CD4-positive, alpha-beta T cell treated with Interleukin-4 for 4 hours (primary cell): ENCODE measurements at regions not wholly inside any gene's neighbourhood (a gene's known extent, or its start where the extent isn't known, plus 50 kb on each side); places are given as distances from the start of the nearest gene placed in this dataset.
"Not testable (repeated sequence)": the region's sequence is repeated elsewhere in the genome, so short reads cannot be mapped to it uniquely, and the experiment has no call there.

Experiments used
- DNase-seq: peaks from one replicate; pipeline ENCODE4 v3.0.0-alpha.2; 2020

GRCh38 chr2:13986119-13986720, 646.3 kb upstream of the LRATD1 start:
- DNase-seq: no peak

GRCh38 chr2:13996527-13996926, 636.0 kb upstream of the LRATD1 start:
- DNase-seq: no peak

- no peak for DNase-seq
Measured at GRCh38 chr2:14011190-14011589, 621.3 kb upstream of the LRATD1 start.

- DNase-seq: no peak
Measured at GRCh38 chr2:14015113-14015630, 617.3 kb upstream of the LRATD1 start.

GRCh38 chr2:14016289-14016955, 616.1 kb upstream of the LRATD1 start:
- no peak for DNase-seq

- DNase-seq: no peak
Measured at GRCh38 chr2:14018620-14019019, 613.9 kb upstream of the LRATD1 start.

GRCh38 chr2:14023558-14023957, 609.0 kb upstream of the LRATD1 start:
- DNase-seq: no peak

GRCh38 chr2:14039134-14039533, 593.4 kb upstream of the LRATD1 start:
- no peak for DNase-seq

GRCh38 chr2:14047491-14047890, 585.0 kb upstream of the LRATD1 start:
- no peak for DNase-seq

GRCh38 chr2:14051401-14051800, 581.1 kb upstream of the LRATD1 start:
- DNase-seq: no peak

- no peak for DNase-seq
Measured at GRCh38 chr2:14053105-14053504, 579.4 kb upstream of the LRATD1 start.

- DNase-seq: no peak
Measured at GRCh38 chr2:14064346-14064745, 568.2 kb upstream of the LRATD1 start.

GRCh38 chr2:14072338-14072737, 560.2 kb upstream of the LRATD1 start:
- no peak for DNase-seq

GRCh38 chr2:14074691-14075090, 557.8 kb upstream of the LRATD1 start:
- no peak for DNase-seq

- no peak for DNase-seq
Measured at GRCh38 chr2:14079576-14079975, 552.9 kb upstream of the LRATD1 start.

GRCh38 chr2:14081521-14081920, 551.0 kb upstream of the LRATD1 start:
- DNase-seq: no peak

GRCh38 chr2:14082640-14083039, 549.9 kb upstream of the LRATD1 start:
- DNase-seq: no peak

GRCh38 chr2:14094592-14094991, 537.9 kb upstream of the LRATD1 start:
- DNase-seq: no peak

- not testable (repeated sequence) for DNase-seq
Measured at GRCh38 chr2:14099101-14099500, 533.4 kb upstream of the LRATD1 start.

GRCh38 chr2:14114275-14114674, 518.2 kb upstream of the LRATD1 start:
- no peak for DNase-seq

GRCh38 chr2:14120376-14120775, 512.1 kb upstream of the LRATD1 start:
- DNase-seq: no peak

- DNase-seq: no peak
Measured at GRCh38 chr2:14123436-14124103, 508.9 kb upstream of the LRATD1 start.

GRCh38 chr2:14125624-14126293, 506.8 kb upstream of the LRATD1 start:
- DNase-seq: no peak

GRCh38 chr2:14126846-14127245, 505.7 kb upstream of the LRATD1 start:
- no peak for DNase-seq
